ENCODE measurements at regions not wholly inside any gene's neighbourhood (a gene's known extent, or its start where the extent isn't known, plus 50 kb on each side); places are given as distances from the start of the nearest gene placed in this dataset.
"Not testable (repeated sequence)": the region's sequence is repeated elsewhere in the genome, so short reads cannot be mapped to it uniquely, and the experiment has no call there.

GRCh38 chr3:30449290-30449632, 157.1 kb upstream of the TGFBR2 start:
- no peak for DNase-seq

- no peak for DNase-seq
These were observed 154.0 kb upstream of the TGFBR2 start for GRCh38 chr3:30452446-30452845.

- no peak for DNase-seq
These were observed 152.9 kb upstream of the TGFBR2 start for GRCh38 chr3:30453360-30454039.

- DNase-seq, result no peak
These were observed 151.8 kb upstream of the TGFBR2 start for GRCh38 chr3:30454636-30455035.

GRCh38 chr3:30455112-30455511, 151.3 kb upstream of the TGFBR2 start:
- not testable (repeated sequence) for DNase-seq

GRCh38 chr3:30455840-30456239, 150.6 kb upstream of the TGFBR2 start:
- no peak for DNase-seq

- DNase-seq, result no peak
These were observed 150.1 kb upstream of the TGFBR2 start for GRCh38 chr3:30456264-30456663.

- DNase-seq, result no peak
These were observed 149.3 kb upstream of the TGFBR2 start for GRCh38 chr3:30457081-30457480.

- DNase-seq, result no peak
These were observed 148.7 kb upstream of the TGFBR2 start for GRCh38 chr3:30457726-30458125.

- DNase-seq, result no peak
These were observed 147.8 kb upstream of the TGFBR2 start for GRCh38 chr3:30458376-30459171.

GRCh38 chr3:30461311-30461710, 145.1 kb upstream of the TGFBR2 start:
- DNase-seq, result no peak

GRCh38 chr3:30462721-30463470, 143.5 kb upstream of the TGFBR2 start:
- DNase-seq, result no peak

- DNase-seq, result no peak
These were observed 142.0 kb upstream of the TGFBR2 start for GRCh38 chr3:30464381-30464780.

- DNase-seq, result no peak
These were observed 140.9 kb upstream of the TGFBR2 start for GRCh38 chr3:30465454-30465853.

GRCh38 chr3:30467596-30468238, 138.7 kb upstream of the TGFBR2 start:
- DNase-seq, result no peak

- no peak for DNase-seq
These were observed 137.3 kb upstream of the TGFBR2 start for GRCh38 chr3:30469133-30469532.

- DNase-seq, result no peak
These were observed 135.9 kb upstream of the TGFBR2 start for GRCh38 chr3:30470496-30470895.

GRCh38 chr3:30471066-30471465, 135.3 kb upstream of the TGFBR2 start:
- no peak for DNase-seq

GRCh38 chr3:30471796-30472489, 134.5 kb upstream of the TGFBR2 start:
- DNase-seq, result no peak

GRCh38 chr3:30473374-30474051, 132.9 kb upstream of the TGFBR2 start:
- DNase-seq, result no peak

- no peak for DNase-seq
These were observed 132.0 kb upstream of the TGFBR2 start for GRCh38 chr3:30474371-30474770.
